Peyer's patch (tissue), 4 donors: ENCODE measurements at regions not wholly inside any gene's neighbourhood (a gene's known extent, or its start where the extent isn't known, plus 50 kb on each side); places are given as distances from the start of the nearest gene placed in this dataset.

Experiments
- DNase-seq, 3 donors: peaks; one replicate each; pipeline ENCODE4 v3.0.0-alpha.2; 2017 to 2019
- H3K27ac ChIP-seq, 4 donors: fragments of 200-600 bp; sonication (generic); one replicate each; pipeline ENCODE4 v1.5.1; 2016 to 2019
- H3K27me3 ChIP-seq, 2 donors: fragments of 200-600 bp; sonication (generic); one replicate each; pipeline ENCODE4 v1.5.1; 2019
- H3K36me3 ChIP-seq, 3 donors: fragments of 200-600 bp; sonication (generic); one replicate each; pipeline ENCODE4 v1.5.1; 2016 to 2019
- H3K4me1 ChIP-seq, 4 donors: fragments of 200-600 bp; sonication (generic); one replicate each; pipeline ENCODE4 v1.5.1; 2016 to 2019
- H3K4me3 ChIP-seq, 4 donors: fragments of 200-600 bp; sonication (generic); 1 replicate in 3 of 4; 2 replicates in 1 of 4; pipeline ENCODE4 v1.5.1; 2016 to 2019; ENCODE audit warnings: mild to moderate bottlenecking in 1 of 4
- H3K9me3 ChIP-seq, 4 donors: fragments of 200-600 bp; sonication (generic); one replicate each; pipeline ENCODE4 v1.5.1; 2016 to 2019; ENCODE audit warnings: mild to moderate bottlenecking in 1 of 4
- POLR2A ChIP-seq, 2 donors: fragments of 450-650 bp; IDR thresholded peaks; one replicate each; pipeline ENCODE4 v1.5.1; 2017; ENCODE audit warnings: antibody characterized with exemption in 2 of 2, mild to moderate bottlenecking in 2 of 2, moderate library complexity in 2 of 2
- TF ChIP-seq, protein P1 (sequence below), 6 experiments: fragments of 450-650 bp in 4 of 6; fragments of 200-600 bp in 2 of 6; sonication (generic) in 1 of 6; IDR thresholded peaks; one replicate each; pipeline ENCODE4 v1.5.1; 2017 to 2019; ENCODE audit warnings: antibody characterized with exemption in 6 of 6, mild to moderate bottlenecking in 3 of 6, moderate library complexity in 1 of 6

DNA sequence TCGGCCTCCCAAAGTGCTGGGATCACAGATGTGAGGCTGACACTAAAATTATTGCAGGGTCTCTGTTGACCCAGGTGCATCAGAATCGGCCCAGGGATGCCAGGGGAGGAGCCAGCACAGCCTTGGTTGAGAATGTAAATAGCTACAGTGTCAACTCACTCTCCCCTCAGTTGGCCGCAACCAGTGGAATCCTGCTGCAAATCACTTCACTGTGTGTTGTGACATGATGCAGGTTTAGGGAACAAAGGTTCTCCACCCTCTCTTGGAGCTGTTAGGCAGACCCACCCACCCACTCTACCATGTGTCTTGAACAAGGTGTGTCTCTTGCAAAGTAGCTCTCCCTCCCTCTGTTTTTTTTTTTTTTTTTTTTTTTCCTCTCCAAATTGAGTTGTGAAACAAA lies 60.5 kb upstream of the SOD1 start:
- Histone ChIP-seq H3K9me3 (no peaks in the 10 kb centered on the region), H3K36me3 (no peaks in the 10 kb centered on the region), H3K4me1 (no peaks in the 10 kb centered on the region), H3K27me3 (no peaks in the 10 kb centered on the region), H3K27ac (no peak overlapping the region), H3K4me3 (no peak overlapping the region)
- DNase-seq, result no peak
- TF ChIP-seq, protein P1, sequence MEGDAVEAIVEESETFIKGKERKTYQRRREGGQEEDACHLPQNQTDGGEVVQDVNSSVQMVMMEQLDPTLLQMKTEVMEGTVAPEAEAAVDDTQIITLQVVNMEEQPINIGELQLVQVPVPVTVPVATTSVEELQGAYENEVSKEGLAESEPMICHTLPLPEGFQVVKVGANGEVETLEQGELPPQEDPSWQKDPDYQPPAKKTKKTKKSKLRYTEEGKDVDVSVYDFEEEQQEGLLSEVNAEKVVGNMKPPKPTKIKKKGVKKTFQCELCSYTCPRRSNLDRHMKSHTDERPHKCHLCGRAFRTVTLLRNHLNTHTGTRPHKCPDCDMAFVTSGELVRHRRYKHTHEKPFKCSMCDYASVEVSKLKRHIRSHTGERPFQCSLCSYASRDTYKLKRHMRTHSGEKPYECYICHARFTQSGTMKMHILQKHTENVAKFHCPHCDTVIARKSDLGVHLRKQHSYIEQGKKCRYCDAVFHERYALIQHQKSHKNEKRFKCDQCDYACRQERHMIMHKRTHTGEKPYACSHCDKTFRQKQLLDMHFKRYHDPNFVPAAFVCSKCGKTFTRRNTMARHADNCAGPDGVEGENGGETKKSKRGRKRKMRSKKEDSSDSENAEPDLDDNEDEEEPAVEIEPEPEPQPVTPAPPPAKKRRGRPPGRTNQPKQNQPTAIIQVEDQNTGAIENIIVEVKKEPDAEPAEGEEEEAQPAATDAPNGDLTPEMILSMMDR (IDR thresholded peaks at IDR 0.05), result no peak
- TF ChIP-seq POLR2A (IDR thresholded peaks at IDR 0.05), result no peak

DNA sequence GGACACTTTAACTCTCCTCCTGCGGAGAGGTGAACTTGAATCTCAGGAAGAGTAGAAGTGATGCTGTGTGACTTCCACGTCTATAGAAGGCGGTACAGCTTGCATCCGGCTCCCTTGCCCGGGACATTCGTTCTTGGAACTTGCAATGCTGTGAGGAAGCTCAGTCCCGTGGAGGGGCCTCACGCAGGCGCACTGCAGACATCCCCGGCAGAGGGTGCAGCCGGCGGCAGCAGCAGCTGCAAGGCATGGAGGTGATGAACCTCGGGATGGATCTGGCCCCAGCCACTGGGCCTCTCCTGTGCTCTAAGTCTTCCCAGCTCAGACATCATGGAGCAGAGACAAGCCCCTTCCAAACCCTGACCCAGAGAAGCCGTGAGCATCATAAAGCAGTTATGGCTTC lies 61.8 kb upstream of the SOD1 start:
- H3K4me1 ChIP-seq, result no peaks in the 10 kb centered on the region
- no peaks in the 10 kb centered on the region for H3K9me3 ChIP-seq
- no peak overlapping the region for H3K4me3 ChIP-seq
- H3K27ac ChIP-seq, result no peak overlapping the region
- no peak for DNase-seq
- no peaks in the 10 kb centered on the region for H3K36me3 ChIP-seq
- no peaks in the 10 kb centered on the region for H3K27me3 ChIP-seq
- TF ChIP-seq POLR2A (IDR thresholded peaks at IDR 0.05), result no peak
- TF ChIP-seq, protein P1 (IDR thresholded peaks at IDR 0.05), result no peak

DNA sequence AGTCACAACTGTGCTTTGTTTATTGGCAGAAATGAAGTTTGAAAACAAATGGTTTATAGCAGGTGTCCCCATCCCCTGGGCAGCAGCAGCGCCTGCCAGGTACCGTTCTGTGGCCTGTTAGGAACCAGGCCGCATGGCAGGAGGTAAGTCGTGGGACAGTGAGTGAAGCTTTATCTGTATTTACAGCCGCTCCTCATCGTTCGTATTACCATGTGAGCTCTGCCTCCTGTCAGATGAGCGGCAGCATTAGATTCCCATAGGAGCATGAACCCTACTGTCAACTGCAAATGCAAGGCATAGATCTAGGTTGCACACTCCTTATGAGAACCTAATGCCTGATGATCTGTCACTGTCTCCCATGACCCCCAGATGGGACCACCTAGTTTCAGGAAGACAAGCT lies 63.4 kb upstream of the SOD1 start:
- TF ChIP-seq, protein P1 (IDR thresholded peaks at IDR 0.05), result no peak
- no peak for TF ChIP-seq POLR2A (IDR thresholded peaks at IDR 0.05)
- Histone ChIP-seq H3K27me3 (no peaks in the 10 kb centered on the region), H3K4me1 (no peaks in the 10 kb centered on the region), H3K9me3 (no peaks in the 10 kb centered on the region), H3K4me3 (no peak overlapping the region), H3K27ac (no peak overlapping the region), H3K36me3 (no peaks in the 10 kb centered on the region)
- DNase-seq, result no peak

DNA sequence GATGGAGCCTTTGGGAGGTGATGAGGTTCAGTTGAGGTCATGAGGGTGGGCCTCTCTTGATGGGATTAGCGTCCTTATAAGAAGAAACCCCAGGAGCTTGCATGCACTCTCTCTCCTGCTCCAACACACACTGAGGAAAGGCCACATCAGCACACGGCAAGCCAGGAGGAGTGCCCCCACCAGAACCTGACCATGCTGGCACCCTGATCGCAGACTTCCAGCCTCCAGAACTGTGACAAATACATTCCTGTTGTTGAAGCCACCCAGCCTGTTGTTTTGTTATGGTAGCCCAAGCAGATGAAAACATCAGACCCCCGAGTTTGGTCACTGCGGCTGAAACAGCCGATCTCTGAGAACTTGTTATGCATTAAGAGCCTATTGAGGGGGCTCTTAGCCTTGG lies 64.8 kb upstream of the SOD1 start:
- H3K27me3 ChIP-seq, result no peaks in the 10 kb centered on the region
- H3K9me3 ChIP-seq, result no peaks in the 10 kb centered on the region
- TF ChIP-seq, protein P1 (IDR thresholded peaks at IDR 0.05), result no peak
- TF ChIP-seq POLR2A (IDR thresholded peaks at IDR 0.05), result no peak
- H3K36me3 ChIP-seq, result no peaks in the 10 kb centered on the region
- H3K27ac ChIP-seq, result no peak overlapping the region
- DNase-seq, result no peak
- no peak overlapping the region for H3K4me3 ChIP-seq
- H3K4me1 ChIP-seq, result no peaks in the 10 kb centered on the region

DNA sequence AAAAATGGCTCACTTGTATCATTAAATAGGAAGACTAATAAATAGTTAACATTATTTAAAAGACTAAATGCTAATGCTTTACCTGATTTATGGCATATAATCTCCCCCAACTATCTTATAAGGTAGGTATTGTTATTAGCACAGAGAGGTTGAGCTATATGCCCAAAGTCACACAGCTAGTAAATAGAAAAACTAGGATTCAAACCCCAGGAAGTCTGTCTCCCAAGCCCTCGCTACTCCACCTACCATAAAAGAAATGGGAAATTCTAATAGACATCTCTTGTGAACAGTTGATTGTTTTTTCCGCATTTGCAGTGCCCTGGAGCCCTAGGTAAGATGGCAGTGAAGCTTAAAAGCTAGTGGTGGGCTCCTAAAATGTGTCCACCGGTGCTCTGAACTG lies 65.2 kb upstream of the SOD1 start:
- Histone ChIP-seq H3K27me3 (no peaks in the 10 kb centered on the region), H3K9me3 (no peaks in the 10 kb centered on the region), H3K4me1 (no peaks in the 10 kb centered on the region), H3K27ac (no peak overlapping the region), H3K36me3 (no peaks in the 10 kb centered on the region), H3K4me3 (no peak overlapping the region)
- TF ChIP-seq POLR2A (IDR thresholded peaks at IDR 0.05), result no peak
- TF ChIP-seq, protein P1 (IDR thresholded peaks at IDR 0.05), result no peak
- no peak for DNase-seq

DNA sequence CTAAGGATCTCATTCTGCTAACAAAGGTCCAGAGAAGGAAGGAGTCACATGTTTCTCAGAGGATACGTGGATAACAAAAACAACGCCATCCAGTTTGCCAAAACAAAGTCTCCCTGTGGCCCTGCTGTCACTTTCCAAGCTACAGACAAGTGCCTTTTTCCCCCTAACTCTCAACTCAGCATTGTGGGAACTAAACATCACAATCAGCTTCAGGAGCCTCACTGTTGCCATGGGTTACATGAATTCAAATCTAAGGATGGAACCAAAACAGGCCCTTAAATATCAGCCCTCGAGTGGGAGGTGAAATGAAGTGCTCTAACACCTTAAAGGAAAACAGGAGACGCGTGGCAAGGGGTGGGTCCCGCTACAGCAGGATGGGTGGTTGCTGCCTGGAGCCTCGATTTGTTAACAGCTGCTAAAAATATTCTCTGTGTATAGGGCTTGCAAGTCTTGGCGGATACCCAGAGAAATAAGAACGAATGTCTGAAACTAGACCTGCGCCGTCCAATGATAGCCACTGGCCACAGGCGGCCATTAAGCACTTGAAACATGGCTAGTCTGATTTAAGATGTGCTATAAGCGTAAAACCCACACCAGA lies 66.4 kb upstream of the SOD1 start:
- Histone ChIP-seq H3K4me1 (no peaks in the 10 kb centered on the region), H3K27ac (no peak overlapping the region), H3K9me3 (no peaks in the 10 kb centered on the region), H3K4me3 (no peak overlapping the region), H3K27me3 (no peaks in the 10 kb centered on the region), H3K36me3 (no peaks in the 10 kb centered on the region)
- DNase-seq, result no peak
- TF ChIP-seq, protein P1 (IDR thresholded peaks at IDR 0.05), result no peak
- no peak for TF ChIP-seq POLR2A (IDR thresholded peaks at IDR 0.05)
